GM12878 (cell line): ENCODE measurements at regions not wholly inside any gene's neighbourhood (a gene's known extent, or its start where the extent isn't known, plus 50 kb on each side); places are given as distances from the start of the nearest gene placed in this dataset.

ENCODE experiments used
- ATAC-seq: fragments of 200-7000 bp; cut with Tn5 transposase; 3 replicates; pipeline ENCODE4 v1.9.1; 2020; ENCODE audit warnings: mild to moderate bottlenecking, moderate library complexity
- BruUV-seq: library from RNA; stranded (reverse); fragments of 400-500 nt; replicated peaks from 2 replicates; lab custom pipeline; 2021; lab: Mats Ljungman, UMichigan
- CTCF ChIA-PET: fragments of 300-600 bp; sonication (Branson Sonifier 250); formaldehyde crosslinking; extraction: SDS; loops from one replicate; lab custom pipeline; 2021; ENCODE audit warnings: inconsistent platforms; lab: Yijun Ruan, JAX
- POLR2A ChIA-PET: fragments of 350-600 bp; formaldehyde crosslinking; extraction: SDS; loops from one replicate; lab custom pipeline; 2021; ENCODE audit warnings: inconsistent platforms; lab: Charles Lee
- RAD21 ChIA-PET: fragments of 300-600 bp; sonication (Branson Sonifier 250); formaldehyde crosslinking; loops from one replicate; lab custom pipeline; 2023; ENCODE audit warnings: antibody characterized with exemption; ENCODE audit not compliant: unreplicated experiment; lab: Charles Lee
- SMC1A ChIA-PET: fragments of 300-600 bp; sonication (Branson Sonifier 250); formaldehyde crosslinking; loops from one replicate; lab custom pipeline; 2023; ENCODE audit not compliant: unreplicated experiment, uncharacterized antibody; lab: Charles Lee
- DNase-seq: peaks from one replicate; pipeline ENCODE4 v3.0.0-alpha.2; 2011; ENCODE audit warnings: low read depth, low spot score
- FAIRE-seq: peaks from 3 replicates; lab custom pipeline; 2011; peaks lifted over from hg19 to GRCh38; lab: Jason Lieb, UNC
- H2AFZ ChIP-seq: 2 replicates; pipeline ENCODE4 v1.6.0; 2011; ENCODE audit warnings: low read depth, low read length, control low read depth; ENCODE audit not compliant: control insufficient read depth
- H3K27ac ChIP-seq: 2 replicates; pipeline ENCODE4 v1.5.1; 2011; ENCODE audit warnings: control low read depth; ENCODE audit not compliant: control insufficient read depth, insufficient read depth
- H3K27me3 ChIP-seq, 2 experiments: replicated peaks in 1 of 2; 2 replicates each; pipeline versions ENCODE4 v1.6.0 to v1.6.1; 2011; ENCODE audit warnings: low read length in 1 of 2; ENCODE audit not compliant: control insufficient read depth in 2 of 2, insufficient read depth in 2 of 2
- H3K36me3 ChIP-seq, 2 experiments: 2 replicates each; pipeline ENCODE4 v1.5.1; 2011; ENCODE audit warnings: low read length in 1 of 2; ENCODE audit not compliant: control insufficient read depth in 2 of 2, insufficient read depth in 2 of 2
- H3K4me1 ChIP-seq: 2 replicates; pipeline ENCODE4 v1.6.1; 2011; ENCODE audit warnings: mild to moderate bottlenecking, low read length, moderate library complexity, mixed read lengths; ENCODE audit not compliant: control insufficient read depth, insufficient read depth
- H3K4me2 ChIP-seq: 2 replicates; pipeline ENCODE4 v1.6.0; 2011; ENCODE audit warnings: control low read depth; ENCODE audit not compliant: control insufficient read depth, insufficient read depth
- H3K4me3 ChIP-seq: fragments of 200-600 bp; sonication (generic); 2 replicates; pipeline ENCODE4 v1.5.1; 2016
- H3K79me2 ChIP-seq: 2 replicates; pipeline ENCODE4 v1.6.0; 2011; ENCODE audit warnings: low read length; ENCODE audit not compliant: control insufficient read depth, insufficient read depth
- H3K9ac ChIP-seq: 2 replicates; pipeline ENCODE4 v1.8.0; 2011; ENCODE audit warnings: low read length, control low read depth, mixed read lengths; ENCODE audit not compliant: control insufficient read depth, insufficient read depth
- H3K9me3 ChIP-seq: replicated peaks from 3 replicates; pipeline ENCODE4 v1.5.1; 2011; ENCODE audit warnings: mild to moderate bottlenecking, low read length; ENCODE audit not compliant: control insufficient read depth, insufficient read depth
- H4K20me1 ChIP-seq: 2 replicates; pipeline ENCODE4 v1.6.0; 2011; ENCODE audit not compliant: control insufficient read depth, insufficient read depth
- CUX1 ChIP-seq: IDR thresholded peaks from 2 replicates; pipeline ENCODE4 v1.6.1; 2012; ENCODE audit warnings: improper control_type of control experiment, low read depth, low read length; ENCODE audit not compliant: insufficient replicate concordance
- GABPA ChIP-seq: IDR thresholded peaks from 2 replicates; pipeline ENCODE4 v1.6.1; 2014; ENCODE audit warnings: antibody characterized with exemption, low read depth, mild to moderate bottlenecking, inconsistent platforms
- PBX3 ChIP-seq: IDR thresholded peaks from 2 replicates; pipeline ENCODE4 v1.6.1; 2011; ENCODE audit warnings: mild to moderate bottlenecking, low read depth, low read length, moderate library complexity; ENCODE audit not compliant: insufficient replicate concordance
- WGBS: methylation state at CpG from one replicate; pipeline ENCODE4 v1.1.6; 2016; ENCODE audit warnings: low lambda C conversion rate; ENCODE audit not compliant: insufficient replicate concordance, insufficient coverage; ENCODE audit errors: missing lambda C conversion rate; 5-methylcytosine and 5-hydroxymethylcytosine counted together
- in situ Hi-C: fragments of 300-500 bp; cut with MboI; formaldehyde crosslinking; loops from 9 replicates; pipeline ENCODE4 v1.14.3; 2018; ENCODE audit warnings: mixed read lengths
- intact Hi-C: fragments of 100-400 bp; cut with micrococcal nuclease; formaldehyde crosslinking; loops from one replicate; pipeline ENCODE4 v1.14.2; 2022; ENCODE audit not compliant: unreplicated experiment

GRCh38 chr15:24752354-24752753, 76.8 kb downstream of the NPAP1 start (continued):
- no peak for TF ChIP-seq CUX1
- TF ChIP-seq, all 136 proteins: peak for 0

GRCh38 chr15:24756101-24756500, 80.5 kb downstream of the NPAP1 start:
- SMC1A ChIA-PET, result no interaction called here
- in situ Hi-C loops, result no loop called here
- no peaks in the 10 kb centered on the region for H3K27me3 ChIP-seq
- H3K27ac ChIP-seq, result no peak overlapping the region
- TF ChIP-seq PBX3 (no peak), GABPA (no peak)
- WGBS, result 39% methylated on average over 5 of the region's 5 CpGs
- H4K20me1 ChIP-seq, result no peaks in the 10 kb centered on the region
- H3K4me1 ChIP-seq, result no peaks in the 10 kb centered on the region
- H3K79me2 ChIP-seq, result no peaks in the 10 kb centered on the region
- H3K9ac ChIP-seq, result no peak overlapping the region
- POLR2A ChIA-PET, result no interaction called here
- no peak overlapping the region for H2AFZ ChIP-seq
- no peak overlapping the region for H3K4me3 ChIP-seq
- no peak for FAIRE-seq
- H3K9me3 ChIP-seq, result no peaks in the 10 kb centered on the region
- intact Hi-C loops, result no loop called here
- no TSS peak for BruUV-seq
- H3K4me2 ChIP-seq, result no peak overlapping the region
- no peaks in the 10 kb centered on the region for H3K36me3 ChIP-seq
- no peak for ATAC-seq
- RAD21 ChIA-PET, result no interaction called here
- CTCF ChIA-PET, result interaction anchor here (1.1 kb wide), 1 partner anchor 11 kb away, joined by 3 read pairs; no protein-coding TSS in a partner anchor
- no peak for DNase-seq
